CD4-positive, alpha-beta memory T cell (primary cell): ENCODE measurements at regions not wholly inside any gene's neighbourhood (a gene's known extent, or its start where the extent isn't known, plus 50 kb on each side); places are given as distances from the start of the nearest gene placed in this dataset.
A peak's percentile ranks its signal among the peaks of the same experiment; 100 is the strongest.

ENCODE experiments used
- CTCF ChIA-PET: fragments of 350-600 bp; sonication (Branson Sonifier 250); formaldehyde crosslinking; loops from one replicate; lab custom pipeline; 2021; ENCODE audit warnings: inconsistent platforms; ENCODE audit not compliant: partially characterized antibody; lab: Charles Lee
- POLR2A ChIA-PET: fragments of 350-600 bp; sonication (Branson Sonifier 250); formaldehyde crosslinking; loops from one replicate; lab custom pipeline; 2021; ENCODE audit not compliant: partially characterized antibody; lab: Charles Lee
- DNase-seq, 5 donors: peaks; one replicate each; pipeline versions ENCODE4 v3.0.0 to v3.0.0-alpha.2; 2020 to 2022; ENCODE audit warnings: mixed read lengths in 1 of 5
- H3K27ac ChIP-seq: one replicate; pipeline ENCODE4 v1.7.0; 2013; ENCODE audit warnings: low read depth, low read length
- H3K27me3 ChIP-seq: 2 replicates; pipeline ENCODE4 v1.7.0; 2013; ENCODE audit warnings: mild to moderate bottlenecking, low read length, moderate library complexity; ENCODE audit not compliant: insufficient read depth
- H3K36me3 ChIP-seq: 2 replicates; pipeline ENCODE4 v1.7.0; 2013; ENCODE audit warnings: mild to moderate bottlenecking, low read length, moderate library complexity; ENCODE audit not compliant: insufficient read depth
- H3K4me1 ChIP-seq: 2 replicates; pipeline ENCODE4 v1.7.0; 2013; ENCODE audit warnings: mild to moderate bottlenecking, low read length, moderate library complexity; ENCODE audit not compliant: insufficient read depth
- H3K4me3 ChIP-seq, 2 donors: one replicate each; pipeline ENCODE4 v1.7.0; 2013; ENCODE audit warnings: low read length in 2 of 2, mild to moderate bottlenecking in 1 of 2
- H3K9me3 ChIP-seq, 2 donors: one replicate each; pipeline ENCODE4 v1.7.0; 2013; ENCODE audit warnings: low read length in 2 of 2, control low read depth in 1 of 2; ENCODE audit not compliant: control insufficient read depth in 1 of 2
- H3K27ac Mint-ChIP-seq, 7 donors: one replicate each; pipeline ENCODE4 v1.8.0; 2020 to 2021; ENCODE audit warnings: mixed read lengths in 7 of 7, mild to moderate bottlenecking in 6 of 7, inconsistent platforms in 3 of 7, moderate library complexity in 3 of 7
- H3K27me3 Mint-ChIP-seq, 2 donors: one replicate each; pipeline ENCODE4 v1.8.0; 2020 to 2021; ENCODE audit warnings: mixed read lengths in 2 of 2
- H3K36me3 Mint-ChIP-seq, 2 donors: one replicate each; pipeline ENCODE4 v1.8.0; 2020 to 2021; ENCODE audit warnings: mixed read lengths in 2 of 2, inconsistent platforms in 1 of 2, mild to moderate bottlenecking in 1 of 2
- H3K4me1 Mint-ChIP-seq, 4 donors: one replicate each; pipeline ENCODE4 v1.8.0; 2020 to 2021; ENCODE audit warnings: mixed read lengths in 4 of 4, mild to moderate bottlenecking in 1 of 4
- H3K4me3 Mint-ChIP-seq, 8 donors: one replicate each; pipeline ENCODE4 v1.8.0; 2020 to 2021; ENCODE audit warnings: mixed read lengths in 8 of 8, mild to moderate bottlenecking in 7 of 8, moderate library complexity in 6 of 8, inconsistent platforms in 3 of 8
- H3K9me3 Mint-ChIP-seq, 8 donors: one replicate each; pipeline ENCODE4 v1.8.0; 2020 to 2021; ENCODE audit warnings: mixed read lengths in 8 of 8, mild to moderate bottlenecking in 5 of 8, inconsistent platforms in 3 of 8, moderate library complexity in 1 of 8
- intact Hi-C: fragments of 100-400 bp; cut with micrococcal nuclease; formaldehyde crosslinking; loops from one replicate; pipeline ENCODE4 v1.15.1; 2023

DNA sequence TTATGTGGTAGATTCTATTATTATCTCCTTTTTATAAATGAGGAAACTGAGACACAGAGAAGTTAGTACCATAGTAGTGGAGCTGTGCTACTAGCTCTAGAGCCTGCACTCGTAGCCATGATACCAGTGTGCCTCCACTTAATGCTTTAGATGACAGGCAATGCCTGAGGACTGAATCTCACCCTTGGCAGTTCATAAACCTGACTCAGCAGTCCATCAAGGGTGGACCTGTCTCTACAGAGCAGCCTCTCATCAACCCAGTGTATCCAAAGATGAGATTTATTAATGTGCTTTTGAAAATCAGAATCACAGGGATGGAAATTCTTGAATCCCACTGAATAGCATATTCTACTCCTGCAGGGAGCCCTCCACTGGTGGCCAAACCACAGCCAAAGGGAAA, 483.2 kb upstream of the DIPK2B start:
- Mint-ChIP-seq H3K4me1 (no peaks in the 10 kb centered on the region), H3K27me3 (no peaks in the 10 kb centered on the region), H3K9me3 (peaks cover 0 to 2% (median 0%) of the 10 kb centered on the region in 8 donors), H3K4me3 (no peak overlapping the region), H3K27ac (no peak overlapping the region), H3K36me3 (no peaks in the 10 kb centered on the region)
- Histone ChIP-seq H3K36me3 (no peaks in the 10 kb centered on the region), H3K27me3 (no peaks in the 10 kb centered on the region), H3K27ac (no peak overlapping the region), H3K4me1 (no peaks in the 10 kb centered on the region), H3K4me3 (no peak overlapping the region), H3K9me3 (no peaks in the 10 kb centered on the region)
- intact Hi-C loops: no loop called here
- no peak for DNase-seq
- ChIA-PET POLR2A (no interaction called here), CTCF (no interaction called here)

DNA sequence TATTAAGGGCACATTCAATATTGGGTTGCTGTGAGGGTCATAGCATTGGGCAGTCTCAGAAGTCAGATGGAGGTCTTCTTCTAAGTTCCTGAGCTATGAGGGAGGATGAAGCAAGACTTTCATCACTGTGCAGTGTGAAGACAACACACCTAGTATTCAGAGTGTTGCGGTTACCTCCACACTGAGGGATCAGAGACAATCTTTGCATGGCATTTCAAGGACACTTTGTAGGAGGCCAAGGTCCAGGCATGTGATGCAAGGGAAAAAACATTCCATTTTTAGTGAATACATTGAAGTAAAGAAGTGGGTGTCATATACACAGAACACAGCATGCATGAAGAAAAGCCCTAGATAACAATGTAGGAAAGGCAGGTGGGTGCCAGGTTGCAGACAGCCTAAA, 481.2 kb upstream of the DIPK2B start:
- ChIA-PET POLR2A (no interaction called here), CTCF (interaction anchor here (0.6 kb wide), 1 partner anchor 696 kb away, joined by 4 read pairs; no protein-coding TSS in a partner anchor)
- H3K4me3 Mint-ChIP-seq: no peak overlapping the region
- Histone ChIP-seq H3K4me1 (no peaks in the 10 kb centered on the region), H3K36me3 (no peaks in the 10 kb centered on the region), H3K27me3 (no peaks in the 10 kb centered on the region), H3K27ac (no peak overlapping the region), H3K9me3 (no peaks in the 10 kb centered on the region), H3K4me3 (no peak overlapping the region)
- intact Hi-C loops: no loop called here
- H3K4me1 Mint-ChIP-seq: no peaks in the 10 kb centered on the region
- H3K36me3 Mint-ChIP-seq: no peaks in the 10 kb centered on the region
- no peaks in the 10 kb centered on the region for H3K27me3 Mint-ChIP-seq
- no peak overlapping the region for H3K27ac Mint-ChIP-seq
- no peaks in the 10 kb centered on the region for H3K9me3 Mint-ChIP-seq
- DNase-seq: no peak

DNA sequence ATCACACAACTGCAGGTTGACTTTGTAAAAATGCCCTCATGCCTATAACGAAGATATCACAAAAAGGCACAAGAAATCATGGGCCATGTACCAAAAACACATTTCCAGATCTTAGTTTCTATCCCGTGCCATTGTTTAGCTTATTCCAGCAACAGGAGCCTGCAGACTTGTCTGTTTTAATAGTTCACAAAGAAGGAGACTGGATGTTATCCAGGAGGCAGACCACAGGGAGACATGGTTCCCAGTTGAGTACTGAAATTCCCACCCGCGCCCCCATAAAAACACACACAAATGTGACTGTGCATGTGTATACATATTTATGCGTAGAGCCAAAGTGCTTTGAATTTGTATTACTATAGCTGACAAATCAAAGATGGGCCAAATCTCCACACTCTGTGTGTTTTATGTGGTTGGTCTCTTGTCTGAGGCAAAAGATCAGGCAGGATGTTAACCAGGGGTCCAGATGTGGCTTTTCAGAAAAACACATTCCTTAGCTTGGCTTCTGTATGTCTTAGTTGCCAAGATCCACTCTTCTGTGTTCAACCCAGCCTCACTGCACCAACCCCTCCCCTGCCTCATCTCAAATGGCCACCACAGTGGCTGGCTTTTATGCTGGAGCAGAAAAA, 469.2 kb upstream of the DIPK2B start:
- Mint-ChIP-seq H3K27ac (no peak overlapping the region), H3K9me3 (no peaks in the 10 kb centered on the region), H3K27me3 (no peaks in the 10 kb centered on the region), H3K4me1 (no peaks in the 10 kb centered on the region), H3K36me3 (no peaks in the 10 kb centered on the region), H3K4me3 (no peak overlapping the region)
- H3K4me1 ChIP-seq: no peaks in the 10 kb centered on the region
- H3K27me3 ChIP-seq: no peaks in the 10 kb centered on the region
- no peak for DNase-seq
- ChIA-PET POLR2A (no interaction called here), CTCF (no interaction called here)
- intact Hi-C loops: no loop called here
- H3K9me3 ChIP-seq: no peaks in the 10 kb centered on the region
- H3K27ac ChIP-seq: no peak overlapping the region
- H3K4me3 ChIP-seq: no peak overlapping the region
- H3K36me3 ChIP-seq: no peaks in the 10 kb centered on the region

DNA sequence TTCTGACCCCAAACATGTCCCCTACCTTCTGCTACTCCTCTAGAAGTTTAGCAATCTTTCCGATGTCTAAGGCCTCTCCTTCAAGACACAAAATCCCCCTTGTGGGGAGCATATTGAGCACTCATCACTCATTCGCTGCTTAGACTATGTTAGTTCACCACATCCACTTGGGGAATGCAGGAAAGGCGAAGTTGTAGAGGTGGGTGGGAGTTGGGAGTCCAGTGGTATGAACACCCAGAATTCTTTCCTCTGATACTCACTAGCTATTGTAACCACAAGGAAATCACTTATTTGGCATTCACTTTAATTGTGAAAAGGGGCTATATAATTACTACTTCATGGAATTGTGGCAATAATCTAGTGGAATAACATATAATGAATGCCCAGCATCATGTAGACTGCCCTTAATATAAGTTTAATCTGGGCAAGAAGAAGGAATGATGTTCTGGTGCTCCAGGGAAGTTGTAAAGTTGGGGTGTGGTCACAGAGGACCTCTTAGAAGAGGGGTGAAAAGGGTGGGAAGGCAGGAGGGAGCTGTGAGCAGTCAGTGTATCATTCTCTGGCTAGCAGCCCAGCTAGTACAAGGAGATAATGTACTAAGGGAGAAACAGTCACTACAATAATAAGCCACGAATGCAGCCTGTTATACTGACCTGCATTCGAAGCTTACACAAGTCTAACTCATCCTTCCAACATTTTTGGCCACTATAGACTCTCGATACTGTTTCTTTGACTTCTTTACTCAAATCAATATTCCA, 468.2 kb upstream of the DIPK2B start:
- DNase-seq: no peak
- H3K4me1 ChIP-seq: no peaks in the 10 kb centered on the region
- Mint-ChIP-seq H3K27me3 (no peaks in the 10 kb centered on the region), H3K36me3 (no peaks in the 10 kb centered on the region), H3K4me3 (no peak overlapping the region), H3K27ac (no peak overlapping the region), H3K9me3 (no peaks in the 10 kb centered on the region), H3K4me1 (no peaks in the 10 kb centered on the region)
- CTCF ChIA-PET: no interaction called here
- H3K36me3 ChIP-seq: no peaks in the 10 kb centered on the region
- no peak overlapping the region for H3K27ac ChIP-seq
- no peaks in the 10 kb centered on the region for H3K27me3 ChIP-seq
- no peak overlapping the region for H3K4me3 ChIP-seq
- intact Hi-C loops: no loop called here
- H3K9me3 ChIP-seq: no peaks in the 10 kb centered on the region
- POLR2A ChIA-PET: no interaction called here

DNA sequence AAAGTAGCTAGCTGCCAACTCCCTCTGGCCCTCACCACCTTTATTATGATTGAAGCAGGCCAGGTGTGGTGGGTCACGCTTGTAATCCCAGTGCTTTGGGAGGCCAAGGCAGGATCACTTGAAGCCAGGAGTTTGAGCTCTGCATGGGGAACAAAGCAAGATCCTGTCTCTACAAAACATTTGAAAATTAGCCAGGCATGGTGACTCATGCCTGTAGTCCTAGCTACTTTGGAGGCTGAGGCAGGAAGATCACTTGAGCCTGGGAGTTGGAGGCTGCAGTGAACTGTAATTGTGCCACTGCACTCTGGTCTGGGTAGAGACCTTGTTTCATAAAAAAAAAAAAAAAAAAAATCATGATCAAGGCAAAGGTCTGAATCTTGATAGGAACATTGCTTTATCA, 467.0 kb upstream of the DIPK2B start:
- no peaks in the 10 kb centered on the region for H3K27me3 ChIP-seq
- intact Hi-C loops: no loop called here
- POLR2A ChIA-PET: interaction anchor here (0.7 kb wide), 1 partner anchor 47 kb away, joined by 3 read pairs; no protein-coding TSS in a partner anchor

DNA sequence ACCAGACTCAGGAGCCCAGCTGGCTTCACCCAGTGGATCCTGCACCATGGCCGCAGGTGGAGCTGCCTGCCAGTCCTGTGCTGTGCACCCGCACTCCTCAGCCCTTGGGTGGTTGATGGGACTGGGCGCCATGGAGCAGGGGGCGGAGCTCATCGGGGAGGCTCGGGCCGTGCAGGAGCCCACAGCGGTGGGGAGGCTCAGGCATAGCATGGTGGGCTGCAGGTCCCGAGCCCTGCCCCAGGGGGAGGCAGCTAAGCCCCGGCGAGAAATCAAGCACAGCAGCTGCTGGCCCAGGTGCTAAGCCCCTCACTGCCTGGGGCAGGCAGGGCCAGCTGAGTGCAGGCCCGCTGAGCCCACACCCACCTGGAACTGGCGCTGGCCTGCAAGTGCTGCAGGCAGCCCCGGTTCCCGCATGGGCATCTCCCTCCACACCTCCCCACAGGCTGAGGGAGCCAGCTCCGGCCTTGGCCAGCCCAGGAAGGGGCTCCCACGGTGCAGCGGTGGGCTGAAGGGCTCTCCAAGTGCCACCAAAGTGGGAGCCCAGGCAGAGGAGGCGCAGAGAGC, 464.1 kb upstream of the DIPK2B start:
- Mint-ChIP-seq H3K27ac (no peak overlapping the region), H3K9me3 (no peaks in the 10 kb centered on the region), H3K4me3 (no peak overlapping the region), H3K4me1 (no peaks in the 10 kb centered on the region), H3K36me3 (no peaks in the 10 kb centered on the region), H3K27me3 (no peaks in the 10 kb centered on the region)
- H3K36me3 ChIP-seq: no peaks in the 10 kb centered on the region
- no peaks in the 10 kb centered on the region for H3K9me3 ChIP-seq
- CTCF ChIA-PET: no interaction called here
- H3K4me3 ChIP-seq: no peak overlapping the region
- no peaks in the 10 kb centered on the region for H3K4me1 ChIP-seq
- peak in 1 of 5 donors; percentile 32 for DNase-seq
- H3K27ac ChIP-seq: no peak overlapping the region
- POLR2A ChIA-PET: no interaction called here
- no peaks in the 10 kb centered on the region for H3K27me3 ChIP-seq
- intact Hi-C loops: no loop called here

More for the DNA sequence above, 467.0 kb upstream of the DIPK2B start:
- Mint-ChIP-seq H3K36me3 (no peaks in the 10 kb centered on the region), H3K27ac (no peak overlapping the region), H3K4me1 (no peaks in the 10 kb centered on the region), H3K27me3 (no peaks in the 10 kb centered on the region), H3K4me3 (no peak overlapping the region), H3K9me3 (no peaks in the 10 kb centered on the region)
- H3K9me3 ChIP-seq: no peaks in the 10 kb centered on the region
- DNase-seq: no peak
- no peaks in the 10 kb centered on the region for H3K4me1 ChIP-seq
- no peaks in the 10 kb centered on the region for H3K36me3 ChIP-seq
- CTCF ChIA-PET: no interaction called here
- H3K4me3 ChIP-seq: no peak overlapping the region
- no peak overlapping the region for H3K27ac ChIP-seq

DNA sequence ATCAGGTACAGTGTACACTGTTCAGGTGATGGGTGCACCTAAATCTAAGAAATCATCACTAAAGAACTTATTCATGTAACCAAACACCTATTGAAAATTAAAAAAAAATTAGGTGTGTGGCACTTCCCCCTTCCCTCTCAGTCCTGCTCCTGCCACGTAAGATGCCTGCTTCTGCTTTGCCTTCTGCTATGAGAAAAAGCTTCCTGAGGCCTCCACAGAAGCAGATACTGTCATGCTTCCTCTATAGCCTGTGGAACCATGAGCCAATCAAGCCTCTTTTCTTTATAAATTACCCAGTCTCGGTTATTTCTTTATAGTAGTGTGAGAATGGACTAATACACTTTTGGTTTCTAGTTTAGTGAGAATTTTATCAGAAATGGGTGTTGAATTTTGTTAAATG, 459.8 kb upstream of the DIPK2B start:
- Histone ChIP-seq H3K4me1 (no peaks in the 10 kb centered on the region), H3K36me3 (no peaks in the 10 kb centered on the region), H3K27ac (no peak overlapping the region), H3K27me3 (no peaks in the 10 kb centered on the region), H3K9me3 (no peaks in the 10 kb centered on the region), H3K4me3 (no peak overlapping the region)
- Mint-ChIP-seq H3K36me3 (no peaks in the 10 kb centered on the region), H3K9me3 (peaks cover 0 to 2% (median 0%) of the 10 kb centered on the region in 8 donors), H3K27ac (no peak overlapping the region), H3K4me3 (no peak overlapping the region), H3K4me1 (no peaks in the 10 kb centered on the region), H3K27me3 (no peaks in the 10 kb centered on the region)
- no peak for DNase-seq
- ChIA-PET POLR2A (no interaction called here), CTCF (interaction anchor here (1.5 kb wide), 1 partner anchor 11 kb away, joined by 3 read pairs; no protein-coding TSS in a partner anchor)
- intact Hi-C loops: no loop called here
